GM21737 (cell line): ENCODE measurements at regions not wholly inside any gene's neighbourhood (a gene's known extent, or its start where the extent isn't known, plus 50 kb on each side); places are given as distances from the start of the nearest gene placed in this dataset.
"Not testable (repeated sequence)": the region's sequence is repeated elsewhere in the genome, so short reads cannot be mapped to it uniquely, and the experiment has no call there.

Experiments
- ATAC-seq: cut with Tn5 transposase; IDR thresholded peaks from one replicate; pipeline ENCODE4 v1.9.1; 2021; ENCODE audit warnings: mild to moderate bottlenecking, moderate library complexity; ENCODE audit not compliant: unreplicated experiment

DNA sequence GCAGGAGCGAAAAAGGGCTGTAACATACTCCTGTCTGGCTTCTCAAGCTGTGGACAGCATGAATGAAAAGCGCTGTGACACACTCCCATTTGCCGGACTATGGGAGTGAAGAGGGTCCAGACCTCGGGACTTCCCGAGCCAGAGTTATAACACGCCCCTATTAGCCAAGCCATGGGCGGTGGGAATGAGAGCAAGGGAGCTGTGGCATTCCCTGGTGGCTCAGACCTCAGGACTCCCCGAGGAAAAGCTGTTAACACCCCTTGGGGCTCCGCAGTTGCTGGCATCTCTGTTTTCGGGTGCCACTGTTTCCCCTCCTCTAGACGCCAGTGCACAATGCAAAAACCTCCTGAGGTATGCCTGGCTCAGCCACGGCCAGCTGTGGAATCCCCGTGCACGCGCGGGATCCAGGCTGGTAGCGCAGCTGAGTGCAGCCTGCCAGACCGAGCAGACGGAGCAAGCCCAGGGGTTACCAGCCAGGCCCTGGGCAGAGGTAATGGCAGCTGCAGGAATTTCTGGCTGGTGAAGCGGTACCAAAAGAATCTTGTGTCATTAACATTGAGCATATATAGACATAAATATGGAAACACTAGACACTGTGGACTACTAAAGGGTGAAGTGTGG, 1534.6 kb upstream of the PRR20A start:
- ATAC-seq = no peak

- no peak for ATAC-seq
Measured at GRCh38 chr13:55613429-55614187, 1527.1 kb upstream of the PRR20A start.

DNA sequence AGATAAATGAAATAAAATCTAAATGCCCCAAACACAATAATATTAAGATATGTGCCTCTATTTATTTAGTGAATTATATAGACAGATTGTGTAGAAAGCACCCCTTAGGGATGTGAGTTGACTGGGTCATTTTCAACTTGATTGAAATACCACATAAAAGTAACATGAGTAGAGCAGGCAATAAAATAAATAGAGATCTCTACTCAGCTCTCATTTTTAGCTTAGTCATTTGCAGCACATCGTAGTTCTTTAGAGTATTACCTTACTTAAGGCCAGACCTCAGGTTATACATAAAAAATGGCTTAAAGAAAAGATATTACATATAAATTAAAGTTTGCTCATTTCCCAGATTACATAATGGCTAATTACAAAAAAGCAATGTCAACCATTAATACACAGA, 1525.6 kb upstream of the PRR20A start:
- no peak for ATAC-seq

GRCh38 chr13:55617241-55617640, 1523.5 kb upstream of the PRR20A start:
- ATAC-seq = no peak

DNA sequence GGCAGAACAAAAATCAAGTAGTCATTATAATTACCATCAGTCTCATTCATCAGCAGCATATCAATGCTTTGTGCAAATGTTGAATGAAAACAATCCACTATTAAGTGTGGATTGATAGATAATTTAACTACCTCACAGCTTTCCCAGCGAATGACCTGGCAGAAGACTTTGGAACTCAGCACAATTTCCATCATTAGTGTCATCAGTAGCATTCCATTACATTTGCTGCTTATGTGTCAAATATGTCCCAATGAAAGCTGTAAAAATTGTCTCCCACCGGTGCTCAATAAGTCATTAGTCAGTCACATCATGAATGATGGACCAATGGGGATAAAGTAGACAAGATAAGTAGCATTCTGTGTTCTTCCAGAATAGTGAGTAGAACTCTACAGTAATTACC, 1513.5 kb upstream of the PRR20A start:
- no peak for ATAC-seq

- ATAC-seq = no peak
Measured at GRCh38 chr13:55632402-55632801, 1508.3 kb upstream of the PRR20A start.

GRCh38 chr13:55649485-55649884, 1491.2 kb upstream of the PRR20A start:
- no peak for ATAC-seq

- no peak for ATAC-seq
Measured at GRCh38 chr13:55652657-55653056, 1488.1 kb upstream of the PRR20A start.

GRCh38 chr13:55653497-55653896, 1487.2 kb upstream of the PRR20A start:
- no peak for ATAC-seq

- no peak for ATAC-seq
Measured at GRCh38 chr13:55654243-55654642, 1486.5 kb upstream of the PRR20A start.

GRCh38 chr13:55660264-55660663, 1480.5 kb upstream of the PRR20A start:
- not testable (repeated sequence) for ATAC-seq

DNA sequence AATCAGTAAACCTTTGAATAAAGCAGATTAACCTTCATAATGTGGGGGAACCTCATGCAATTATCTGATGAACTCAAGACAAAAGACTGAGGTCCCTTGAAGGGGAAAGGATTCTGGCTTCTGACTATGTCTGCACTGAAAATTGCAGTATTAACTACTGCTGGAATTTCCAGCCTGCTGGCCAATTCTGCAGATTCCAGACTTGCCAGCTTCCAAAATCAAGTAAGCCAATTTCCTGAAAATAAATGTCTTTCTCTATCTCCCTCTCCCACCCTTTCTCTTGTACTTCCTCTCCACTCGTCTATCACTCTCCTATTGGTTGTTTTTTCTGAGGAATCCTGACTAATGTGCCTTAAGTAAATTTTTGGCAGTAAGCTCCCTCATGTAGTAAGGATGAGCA, 1479.9 kb upstream of the PRR20A start:
- no peak for ATAC-seq

DNA sequence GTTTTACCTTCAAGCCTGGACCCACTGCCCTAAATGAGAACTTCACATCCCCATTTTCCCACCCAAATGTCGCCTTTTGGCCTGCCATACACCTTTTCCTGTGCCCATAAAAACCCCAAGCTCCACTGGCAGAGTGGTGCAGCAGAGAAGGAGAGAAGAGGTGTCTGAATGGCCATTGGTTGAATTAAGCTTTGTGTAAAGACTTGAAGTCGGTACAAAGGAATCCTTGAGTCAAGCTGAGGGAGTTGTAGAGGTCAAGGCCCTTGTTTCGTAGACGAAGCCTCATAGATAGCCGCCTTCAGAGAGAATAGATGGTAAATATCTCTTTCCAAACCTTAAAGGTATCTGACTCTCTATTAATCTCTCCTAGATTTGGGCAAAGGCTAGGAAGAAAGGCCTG, 1479.2 kb upstream of the PRR20A start:
- no peak for ATAC-seq

- no peak for ATAC-seq
Measured at GRCh38 chr13:55664178-55664577, 1476.5 kb upstream of the PRR20A start.

- ATAC-seq = no peak
Measured at GRCh38 chr13:55669051-55669450, 1471.7 kb upstream of the PRR20A start.

DNA sequence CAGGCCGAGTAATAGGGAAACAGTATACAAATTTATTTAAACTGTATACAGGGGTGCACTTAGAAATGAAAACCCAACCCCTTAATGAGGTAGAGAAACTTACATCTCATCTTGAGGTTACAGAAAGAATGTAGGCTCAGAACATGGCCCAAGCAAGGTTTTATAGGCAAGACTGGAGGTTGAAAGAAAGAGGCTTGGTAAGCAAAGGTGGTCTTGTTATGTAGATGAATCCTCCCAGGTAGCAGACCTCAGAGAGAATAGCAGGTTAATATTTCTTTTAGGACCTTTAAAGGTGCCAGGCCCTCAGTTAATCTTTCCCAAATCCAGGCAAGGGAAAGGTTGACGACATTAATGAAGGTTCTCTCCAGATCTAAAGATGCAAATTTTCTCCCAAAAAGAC, 1466.8 kb upstream of the PRR20A start:
- no peak for ATAC-seq

GRCh38 chr13:55682776-55683175, 1457.9 kb upstream of the PRR20A start:
- no peak for ATAC-seq

DNA sequence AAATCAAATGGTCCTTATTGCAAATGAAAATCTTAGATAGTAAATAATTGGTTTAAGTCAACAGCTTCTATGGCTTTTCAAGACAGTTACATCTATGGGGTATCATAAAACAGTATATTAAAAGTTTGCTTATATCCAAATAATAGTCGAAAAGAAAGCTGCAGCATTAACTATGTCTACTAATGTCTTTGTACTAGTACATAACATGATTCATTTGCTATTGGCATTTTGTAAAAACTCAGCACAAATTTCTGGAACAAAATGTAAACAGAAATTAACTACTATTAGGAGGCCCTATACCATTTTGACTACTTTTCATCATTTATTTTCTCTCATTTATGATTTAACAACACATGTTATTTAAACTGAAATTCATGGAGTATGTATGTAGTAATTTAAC, 1435.2 kb upstream of the PRR20A start:
- no peak for ATAC-seq

DNA sequence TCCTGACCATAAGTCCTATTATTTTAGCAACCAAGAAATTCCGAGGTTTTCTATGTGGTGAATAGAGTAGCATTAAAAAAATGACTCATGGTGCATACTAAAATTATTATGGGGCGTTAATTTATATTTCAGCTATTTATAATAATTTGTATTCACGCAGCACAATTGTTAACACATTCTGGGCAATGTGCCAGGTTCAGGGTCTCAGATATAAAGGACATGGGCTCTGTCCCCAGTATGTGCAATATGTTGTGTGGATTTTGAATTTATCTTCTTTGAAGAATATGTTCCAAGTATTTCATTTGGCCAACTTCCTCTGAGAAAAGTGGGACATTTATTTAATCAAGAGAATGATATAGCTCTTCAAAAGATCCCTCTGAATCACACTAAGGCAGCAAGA, 1434.7 kb upstream of the PRR20A start:
- no peak for ATAC-seq

DNA sequence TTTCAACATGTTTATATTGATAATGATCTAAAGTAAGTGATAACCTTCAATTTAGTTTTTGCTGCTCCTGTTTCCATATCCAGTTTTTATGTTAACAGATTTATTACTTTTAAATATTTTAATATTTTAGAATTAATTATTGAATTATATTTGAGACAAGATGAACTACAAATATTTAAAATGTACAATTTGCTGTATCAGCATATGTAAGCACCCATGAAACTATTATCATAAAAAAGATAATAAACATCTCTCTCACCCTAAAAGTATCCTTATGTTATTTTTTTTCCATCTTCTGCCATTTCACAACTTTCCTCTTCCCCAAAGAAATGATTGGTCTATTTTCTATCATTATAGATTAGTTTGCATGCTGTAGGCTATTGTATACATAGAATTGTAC, 1426.6 kb upstream of the PRR20A start:
- no peak for ATAC-seq

DNA sequence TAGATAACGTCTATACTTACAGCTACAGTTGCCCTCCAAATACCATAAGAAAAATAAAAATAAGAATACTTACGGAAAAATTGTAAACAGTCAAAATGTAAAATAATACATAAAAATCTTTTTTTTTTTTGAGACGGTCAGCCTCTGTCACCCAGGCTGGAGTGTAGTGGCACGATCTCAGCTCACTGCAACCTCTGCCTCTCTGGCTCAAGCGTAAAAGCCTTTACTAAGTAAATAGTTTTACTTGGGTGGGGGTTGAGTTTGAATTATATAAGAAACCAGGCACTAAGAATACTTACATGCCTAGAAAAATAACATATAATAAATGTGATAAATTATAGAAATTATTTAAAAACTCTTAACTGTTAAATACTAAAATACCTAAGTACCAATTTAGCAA, 1413.0 kb upstream of the PRR20A start:
- ATAC-seq = no peak

DNA sequence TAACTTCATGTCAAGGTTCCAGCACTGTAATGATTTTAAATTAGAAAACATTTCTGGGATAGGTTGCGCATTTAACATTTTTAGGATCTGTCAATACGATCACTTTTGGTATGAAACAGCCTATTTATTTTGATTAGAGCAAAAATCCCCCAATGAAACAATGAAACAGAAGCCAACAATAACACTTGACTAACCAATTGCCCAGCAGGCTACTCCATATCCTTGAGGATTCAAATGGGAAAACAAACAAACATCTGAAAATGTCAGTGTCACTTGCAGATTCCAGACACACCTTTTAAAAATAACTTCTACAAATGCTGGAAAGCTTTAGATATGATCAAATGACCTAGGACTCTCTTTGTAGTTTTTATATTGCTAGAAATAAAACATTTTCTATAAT, 1412.5 kb upstream of the PRR20A start:
- no peak for ATAC-seq

DNA sequence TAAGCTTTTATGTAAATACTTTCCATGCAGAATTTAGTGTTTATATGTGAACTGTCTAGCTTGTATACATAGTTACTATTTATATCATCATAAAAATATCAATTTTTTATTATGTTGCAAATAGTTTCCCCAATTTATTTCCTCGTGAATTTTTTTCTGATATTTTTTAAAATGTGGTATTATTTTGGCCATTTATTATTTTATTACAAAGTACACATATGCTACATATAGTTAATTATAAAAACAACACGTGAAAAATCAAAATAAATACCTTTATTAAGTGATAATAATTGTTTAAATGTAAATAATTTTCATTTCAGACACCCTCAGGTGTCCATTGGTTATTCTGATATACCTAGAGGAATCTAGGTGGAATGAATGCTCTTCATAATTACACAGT, 1394.9 kb upstream of the PRR20A start:
- no peak for ATAC-seq
